ENCODE measurements at regions not wholly inside any gene's neighbourhood (a gene's known extent, or its start where the extent isn't known, plus 50 kb on each side); places are given as distances from the start of the nearest gene placed in this dataset.

DNA sequence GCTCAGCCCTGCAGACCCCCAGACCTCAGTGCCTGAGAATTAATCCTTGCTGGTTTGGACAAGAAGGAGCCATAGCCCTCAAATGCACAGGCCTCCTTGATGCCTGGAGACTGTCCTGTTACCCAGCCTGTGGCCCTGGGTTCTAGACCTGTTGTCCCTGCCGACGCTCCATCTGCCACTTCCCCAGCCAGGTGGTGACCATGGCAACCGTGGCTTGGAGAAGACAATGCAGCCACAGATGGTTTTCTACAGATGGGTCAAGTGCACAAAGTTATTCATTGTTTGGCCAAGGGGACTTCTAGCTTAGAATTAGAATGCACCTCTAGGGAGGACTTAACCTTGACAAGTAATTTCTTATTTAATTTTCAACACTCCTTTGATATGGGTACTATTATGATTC, 297.1 kb downstream of the UACA start:
- Histone ChIP-seq H2BK120ac (ENCODE audit: low read depth, low read length, poor library complexity, severe bottlenecking) (no peak overlapping the region), H3K27ac (ENCODE audit: insufficient read length, low read depth, low read length) (no peak overlapping the region), H2BK15ac (ENCODE audit: low read depth, low read length) (no peak overlapping the region), H3K9ac (ENCODE audit: extremely low read depth, insufficient read length, low read length) (no peak overlapping the region), H2BK5ac (ENCODE audit: insufficient read length, low read length) (no peak overlapping the region), H2AFZ (ENCODE audit: low read length) (no peak overlapping the region), H3K79me1 (ENCODE audit: insufficient read depth, low read depth, low read length, poor library complexity, severe bottlenecking) (no peaks in the 10 kb centered on the region), H3K9me3 (ENCODE audit: control insufficient read depth, low read depth, low read length) (no peaks in the 10 kb centered on the region), H4K20me1 (ENCODE audit: control insufficient read depth, insufficient read depth, insufficient read length) (no peaks in the 10 kb centered on the region), H2AK5ac (ENCODE audit: insufficient read length, low read length) (no peak overlapping the region), H2BK20ac (ENCODE audit: low read depth, low read length, poor library complexity, severe bottlenecking) (no peak overlapping the region), H3K27me3 (ENCODE audit: insufficient read depth, low read length) (no peaks in the 10 kb centered on the region), H3K4ac (ENCODE audit: low read depth, low read length) (no peak overlapping the region), H3K23ac (ENCODE audit: insufficient read length, low read depth, low read length) (no peak overlapping the region), H3T11ph (ENCODE audit: low read length) (no peak overlapping the region), H3K18ac (ENCODE audit: insufficient read length, low read depth, low read length) (no peak overlapping the region), H4K91ac (ENCODE audit: insufficient read length, low read depth, low read length) (no peak overlapping the region), H2BK12ac (ENCODE audit: insufficient read length, low read depth, low read length) (no peak overlapping the region), H3K4me1 (ENCODE audit: insufficient read depth, low read length) (no peaks in the 10 kb centered on the region), H3K14ac (ENCODE audit: insufficient read depth, low read length) (no peak overlapping the region; the same call in 1 of the 2 replicates), H4K8ac (replicated peaks; ENCODE audit: insufficient read length, low read depth, low read length) (no peak overlapping the region), H3K4me2 (ENCODE audit: insufficient read depth, insufficient read length, low read length) (no peak overlapping the region), H3K23me2 (ENCODE audit: insufficient read length, low read depth, low read length, poor library complexity, severe bottlenecking) (no peaks in the 10 kb centered on the region), H3K79me2 (ENCODE audit: insufficient read depth, low read length) (no peaks in the 10 kb centered on the region), H4K5ac (ENCODE audit: insufficient read length, low read depth, low read length) (no peak overlapping the region), H3K56ac (ENCODE audit: insufficient read length, low read depth, low read length) (no peak overlapping the region)
- Mint-ChIP-seq H3K9me3 (no peaks in the 10 kb centered on the region), H3K27me3 (ENCODE audit: low read depth) (peaks cover 6% of the 10 kb centered on the region), H3K4me1 (peaks cover 10 to 11% of the 10 kb centered on the region in 2 experiments), H3K4me3 (no peak overlapping the region), H3K36me3 (ENCODE audit: insufficient read depth in 1 of 3, low read depth in 3 of 3) (no peaks in the 10 kb centered on the region; a peak in 1 of 7 replicates), H3K27ac (no peak overlapping the region)
- no peak for DNase-seq
- TF ChIP-seq, protein P1, sequence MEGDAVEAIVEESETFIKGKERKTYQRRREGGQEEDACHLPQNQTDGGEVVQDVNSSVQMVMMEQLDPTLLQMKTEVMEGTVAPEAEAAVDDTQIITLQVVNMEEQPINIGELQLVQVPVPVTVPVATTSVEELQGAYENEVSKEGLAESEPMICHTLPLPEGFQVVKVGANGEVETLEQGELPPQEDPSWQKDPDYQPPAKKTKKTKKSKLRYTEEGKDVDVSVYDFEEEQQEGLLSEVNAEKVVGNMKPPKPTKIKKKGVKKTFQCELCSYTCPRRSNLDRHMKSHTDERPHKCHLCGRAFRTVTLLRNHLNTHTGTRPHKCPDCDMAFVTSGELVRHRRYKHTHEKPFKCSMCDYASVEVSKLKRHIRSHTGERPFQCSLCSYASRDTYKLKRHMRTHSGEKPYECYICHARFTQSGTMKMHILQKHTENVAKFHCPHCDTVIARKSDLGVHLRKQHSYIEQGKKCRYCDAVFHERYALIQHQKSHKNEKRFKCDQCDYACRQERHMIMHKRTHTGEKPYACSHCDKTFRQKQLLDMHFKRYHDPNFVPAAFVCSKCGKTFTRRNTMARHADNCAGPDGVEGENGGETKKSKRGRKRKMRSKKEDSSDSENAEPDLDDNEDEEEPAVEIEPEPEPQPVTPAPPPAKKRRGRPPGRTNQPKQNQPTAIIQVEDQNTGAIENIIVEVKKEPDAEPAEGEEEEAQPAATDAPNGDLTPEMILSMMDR (conservative IDR thresholded peaks at IDR 0.05), result no peak
- no CpG with 5 or more reads among the region's 3 CpGs for WGBS (ENCODE audit: extremely low coverage, insufficient read length, low lambda C conversion rate)
